B cell (primary cell): ENCODE measurements at regions not wholly inside any gene's neighbourhood (a gene's known extent, or its start where the extent isn't known, plus 50 kb on each side); places are given as distances from the start of the nearest gene placed in this dataset.

Experiments
- EZH2 ChIP-seq: IDR thresholded peaks from 2 replicates; pipeline ENCODE4 v1.6.1; 2012; ENCODE audit warnings: borderline replicate concordance, low read depth, mild to moderate bottlenecking, moderate library complexity, low read length; ENCODE audit not compliant: insufficient read depth, poor library complexity, severe bottlenecking
- TF ChIP-seq, protein P1 (sequence below): fragments of 200-600 bp; IDR thresholded peaks from one replicate; pipeline ENCODE4 v1.8.0; 2022; ENCODE audit warnings: antibody characterized with exemption, mild to moderate bottlenecking

DNA sequence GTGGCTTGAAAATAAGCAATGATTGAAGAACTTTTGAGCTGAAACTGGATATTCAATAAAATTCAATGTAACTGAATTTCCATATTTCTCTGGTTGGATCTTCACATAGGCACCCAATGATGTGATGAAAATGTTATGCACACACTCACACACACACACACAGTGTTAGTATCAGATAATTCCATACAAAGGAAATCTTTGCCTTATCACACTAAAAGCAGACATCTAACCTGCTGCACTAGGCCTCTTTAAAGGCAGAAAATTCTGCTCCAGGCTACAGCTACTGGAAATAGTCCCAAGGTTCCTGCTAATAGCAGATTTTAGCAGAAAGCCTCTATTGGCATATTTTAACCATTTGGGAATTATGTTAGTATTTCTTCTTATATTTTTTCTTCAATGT is 309.6 kb downstream of the COL11A1 start:
- TF ChIP-seq, protein P1, sequence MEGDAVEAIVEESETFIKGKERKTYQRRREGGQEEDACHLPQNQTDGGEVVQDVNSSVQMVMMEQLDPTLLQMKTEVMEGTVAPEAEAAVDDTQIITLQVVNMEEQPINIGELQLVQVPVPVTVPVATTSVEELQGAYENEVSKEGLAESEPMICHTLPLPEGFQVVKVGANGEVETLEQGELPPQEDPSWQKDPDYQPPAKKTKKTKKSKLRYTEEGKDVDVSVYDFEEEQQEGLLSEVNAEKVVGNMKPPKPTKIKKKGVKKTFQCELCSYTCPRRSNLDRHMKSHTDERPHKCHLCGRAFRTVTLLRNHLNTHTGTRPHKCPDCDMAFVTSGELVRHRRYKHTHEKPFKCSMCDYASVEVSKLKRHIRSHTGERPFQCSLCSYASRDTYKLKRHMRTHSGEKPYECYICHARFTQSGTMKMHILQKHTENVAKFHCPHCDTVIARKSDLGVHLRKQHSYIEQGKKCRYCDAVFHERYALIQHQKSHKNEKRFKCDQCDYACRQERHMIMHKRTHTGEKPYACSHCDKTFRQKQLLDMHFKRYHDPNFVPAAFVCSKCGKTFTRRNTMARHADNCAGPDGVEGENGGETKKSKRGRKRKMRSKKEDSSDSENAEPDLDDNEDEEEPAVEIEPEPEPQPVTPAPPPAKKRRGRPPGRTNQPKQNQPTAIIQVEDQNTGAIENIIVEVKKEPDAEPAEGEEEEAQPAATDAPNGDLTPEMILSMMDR = no peak
- no peak for TF ChIP-seq EZH2
